Activated naive CD8-positive, alpha-beta T cell treated with anti-CD3 and anti-CD28 coated beads, Interleukin-2, amount 10 ng/mL, durations not matched to agents 7 days and 5 days (primary cell): ENCODE measurements at regions not wholly inside any gene's neighbourhood (a gene's known extent, or its start where the extent isn't known, plus 50 kb on each side); places are given as distances from the start of the nearest gene placed in this dataset.

Experiments
- ATAC-seq: fragments of 150-1000 bp; cut with Tn5 transposase; one replicate; pipeline ENCODE4 v1.10.0; 2021; ENCODE audit warnings: low read depth, moderate library complexity
- POLR2A ChIA-PET: fragments of 350-600 bp; sonication (Branson Sonifier 250); formaldehyde crosslinking; loops from one replicate; lab custom pipeline; 2021; ENCODE audit warnings: antibody characterized with exemption; lab: Charles Lee
- DNase-seq: peaks from one replicate; pipeline ENCODE4 v3.0.0; 2021
- H3K27ac Mint-ChIP-seq: one replicate; pipeline ENCODE4 v1.8.0; 2022; ENCODE audit warnings: mild to moderate bottlenecking, mixed read lengths
- H3K27me3 Mint-ChIP-seq: one replicate; pipeline ENCODE4 v1.8.0; 2022; ENCODE audit warnings: mild to moderate bottlenecking, moderate library complexity, mixed read lengths
- H3K36me3 Mint-ChIP-seq: one replicate; pipeline ENCODE4 v1.8.0; 2021; ENCODE audit warnings: mild to moderate bottlenecking, mixed read lengths
- H3K4me1 Mint-ChIP-seq: one replicate; pipeline ENCODE4 v1.8.0; 2021; ENCODE audit warnings: mixed read lengths
- H3K4me3 Mint-ChIP-seq: one replicate; pipeline ENCODE4 v1.8.0; 2022; ENCODE audit warnings: mild to moderate bottlenecking, moderate library complexity, mixed read lengths
- H3K9me3 Mint-ChIP-seq: one replicate; pipeline ENCODE4 v1.8.0; 2021; ENCODE audit warnings: mixed read lengths

DNA sequence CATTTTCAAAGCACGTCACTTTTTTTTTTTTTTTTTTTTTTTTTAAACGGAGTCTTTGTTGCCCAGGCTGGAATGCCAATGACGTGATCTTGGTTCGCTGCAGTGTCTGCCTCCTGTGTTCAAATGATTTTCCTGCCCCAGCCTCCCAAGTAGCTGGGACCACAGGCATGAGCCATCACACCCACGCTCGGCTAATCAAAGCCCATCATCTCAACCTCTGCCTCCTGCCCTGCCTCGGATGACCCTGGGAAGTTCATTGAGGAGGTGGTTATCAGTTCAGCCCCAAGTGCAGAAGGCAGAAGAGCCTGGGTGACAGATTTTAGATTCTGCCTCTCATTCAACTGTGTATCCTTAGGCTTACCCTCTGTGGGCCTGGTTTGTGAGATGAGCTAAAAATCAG is 484.9 kb upstream of the EEF2KMT start:
- ATAC-seq (no peak), DNase-seq (no peak)
- no peaks in the 10 kb centered on the region for H3K27me3 Mint-ChIP-seq
- H3K9me3 Mint-ChIP-seq = no peaks in the 10 kb centered on the region
- H3K4me3 Mint-ChIP-seq = no peak overlapping the region
- POLR2A ChIA-PET = no interaction called here
- no peak overlapping the region for H3K27ac Mint-ChIP-seq
- H3K36me3 Mint-ChIP-seq = no peaks in the 10 kb centered on the region
- no peaks in the 10 kb centered on the region for H3K4me1 Mint-ChIP-seq

DNA sequence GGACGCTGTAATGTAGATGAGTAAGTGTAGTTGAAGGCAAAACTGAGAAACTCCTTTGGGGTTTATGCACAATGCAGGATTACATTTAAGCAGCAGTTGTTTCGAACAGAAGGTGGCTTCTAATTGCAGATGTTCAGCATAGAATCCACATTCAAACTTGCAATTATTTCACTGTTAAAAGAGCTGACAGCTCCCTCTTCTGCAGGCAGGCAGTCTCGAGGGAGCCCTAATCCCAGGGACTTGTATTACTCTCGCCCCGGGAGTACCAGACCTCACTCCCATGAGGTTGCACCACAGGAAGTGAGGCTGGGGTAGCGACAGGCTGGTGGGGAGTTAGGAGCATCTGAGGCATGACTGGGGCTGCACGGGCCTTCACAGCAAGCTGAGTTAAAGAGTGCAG is 484.3 kb upstream of the EEF2KMT start:
- DNase-seq (no peak), ATAC-seq (no peak)
- Mint-ChIP-seq H3K27me3 (no peaks in the 10 kb centered on the region), H3K27ac (no peak overlapping the region), H3K9me3 (no peaks in the 10 kb centered on the region), H3K4me3 (no peak overlapping the region), H3K36me3 (no peaks in the 10 kb centered on the region), H3K4me1 (no peaks in the 10 kb centered on the region)
- POLR2A ChIA-PET = no interaction called here

DNA sequence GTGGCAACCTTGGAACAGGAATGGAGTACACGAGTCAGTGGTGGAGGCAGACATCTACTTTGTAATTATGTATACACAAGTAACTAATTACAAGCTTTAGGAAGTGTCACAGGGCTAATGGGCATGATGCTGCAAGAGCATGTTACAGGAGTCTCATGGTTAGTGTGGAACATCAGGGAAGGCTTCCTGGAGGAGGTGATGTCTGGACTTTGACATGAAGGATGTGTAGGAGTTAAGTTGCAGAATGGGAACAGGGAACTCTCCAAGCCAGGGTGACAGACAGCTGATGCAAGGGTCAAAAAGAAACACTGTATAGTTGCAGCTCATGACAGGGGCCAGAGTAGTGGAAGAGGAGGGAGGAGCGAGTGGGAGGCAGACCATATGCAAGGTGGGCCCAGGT is 483.8 kb upstream of the EEF2KMT start:
- Mint-ChIP-seq H3K9me3 (no peaks in the 10 kb centered on the region), H3K27ac (no peak overlapping the region), H3K27me3 (no peaks in the 10 kb centered on the region), H3K36me3 (no peaks in the 10 kb centered on the region), H3K4me1 (no peaks in the 10 kb centered on the region), H3K4me3 (no peak overlapping the region)
- DNase-seq = no peak
- ATAC-seq = no peak
- POLR2A ChIA-PET = no interaction called here

DNA sequence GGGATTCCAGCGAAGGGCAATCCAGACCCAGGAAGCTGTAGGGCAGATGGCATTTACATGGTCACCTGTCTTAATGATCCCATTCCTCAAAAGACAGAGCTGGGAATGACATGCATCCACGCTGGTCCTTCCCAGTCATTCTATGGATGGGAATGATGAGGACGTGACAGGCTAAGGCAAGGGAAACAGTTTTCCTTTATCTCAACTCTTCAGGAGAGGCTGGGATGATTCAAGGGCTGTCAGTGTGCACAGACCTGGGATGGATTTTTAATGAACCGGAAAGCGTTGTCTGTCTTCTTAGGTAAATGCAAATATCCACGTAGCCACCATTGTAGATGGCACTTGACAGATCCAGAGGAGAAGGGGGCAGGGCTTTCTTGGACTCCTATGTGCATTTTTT is 483.2 kb upstream of the EEF2KMT start:
- H3K9me3 Mint-ChIP-seq = no peaks in the 10 kb centered on the region

DNA sequence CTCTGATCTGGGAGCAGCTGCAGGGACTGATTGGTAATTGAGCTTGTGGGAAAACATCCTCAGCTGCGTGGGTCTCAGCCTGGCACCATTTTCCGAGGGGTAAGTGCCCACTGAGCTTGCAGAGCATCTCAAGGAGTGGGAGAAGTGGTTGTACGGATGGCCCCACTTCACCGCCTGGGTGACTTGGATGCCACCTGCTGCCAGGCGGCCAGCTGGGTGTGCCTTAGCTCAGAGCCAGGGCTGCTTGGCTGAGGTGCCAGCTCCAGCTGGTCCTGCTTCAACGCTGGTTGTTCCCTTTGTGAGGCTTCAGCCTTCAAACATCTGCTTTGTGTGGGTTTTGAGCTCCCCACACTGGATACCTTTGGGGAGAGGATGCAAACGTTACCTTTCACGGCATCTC is 482.7 kb upstream of the EEF2KMT start:
- Mint-ChIP-seq H3K4me3 (no peak overlapping the region), H3K36me3 (no peaks in the 10 kb centered on the region), H3K4me1 (no peaks in the 10 kb centered on the region), H3K27me3 (no peaks in the 10 kb centered on the region), H3K9me3 (no peaks in the 10 kb centered on the region), H3K27ac (no peak overlapping the region)
- ATAC-seq = no peak
- DNase-seq = no peak
- POLR2A ChIA-PET = no interaction called here

More for the DNA sequence above, 483.2 kb upstream of the EEF2KMT start:
- DNase-seq = no peak
- no peaks in the 10 kb centered on the region for H3K36me3 Mint-ChIP-seq
- no peak overlapping the region for H3K4me3 Mint-ChIP-seq
- H3K27me3 Mint-ChIP-seq = no peaks in the 10 kb centered on the region
- H3K4me1 Mint-ChIP-seq = no peaks in the 10 kb centered on the region
- no peak overlapping the region for H3K27ac Mint-ChIP-seq
- POLR2A ChIA-PET = no interaction called here
- ATAC-seq = no peak

DNA sequence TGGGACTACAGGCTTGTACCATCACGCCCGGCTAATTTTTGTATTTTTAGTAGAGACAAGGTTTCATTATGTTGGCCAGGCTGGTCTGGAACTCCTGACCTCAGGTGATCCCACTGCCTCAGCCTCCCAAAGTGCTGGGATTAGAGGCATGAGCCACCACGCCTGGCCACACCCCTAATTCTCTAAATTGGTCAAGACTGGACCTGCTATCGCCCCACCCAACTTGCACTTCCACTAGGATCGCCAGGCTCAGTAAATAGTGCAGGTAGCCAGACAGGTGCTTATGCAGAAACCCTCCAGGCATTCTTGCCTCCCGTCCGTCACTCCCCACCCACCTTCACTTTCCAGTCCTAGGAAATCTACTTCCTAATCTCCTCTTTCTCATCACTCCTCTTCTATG is 481.4 kb upstream of the EEF2KMT start:
- no peak for DNase-seq
- POLR2A ChIA-PET = no interaction called here
- no peak overlapping the region for H3K4me3 Mint-ChIP-seq
- no peaks in the 10 kb centered on the region for H3K4me1 Mint-ChIP-seq
- no peaks in the 10 kb centered on the region for H3K27me3 Mint-ChIP-seq
- ATAC-seq = no peak
- no peaks in the 10 kb centered on the region for H3K9me3 Mint-ChIP-seq
- H3K36me3 Mint-ChIP-seq = no peaks in the 10 kb centered on the region
- no peak overlapping the region for H3K27ac Mint-ChIP-seq

DNA sequence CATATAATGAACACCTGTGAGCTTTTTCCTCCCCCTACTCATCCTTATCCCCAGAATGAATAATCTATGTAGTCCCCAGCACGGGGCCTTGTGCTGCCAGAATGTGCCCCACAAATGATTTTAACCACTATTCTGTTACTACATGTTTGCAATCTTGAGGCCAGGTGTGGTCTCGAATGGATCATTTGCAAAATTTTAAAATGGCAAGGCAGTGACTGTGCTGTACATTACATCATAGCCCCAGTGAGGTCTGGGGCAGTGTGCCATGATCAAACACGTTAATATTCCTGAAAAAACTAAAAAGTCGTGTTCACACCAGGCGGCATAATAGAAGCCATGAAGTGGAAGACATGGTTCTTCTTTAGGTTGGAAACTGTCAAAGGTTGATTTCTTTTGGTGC is 479.9 kb upstream of the EEF2KMT start:
- H3K4me1 Mint-ChIP-seq = no peaks in the 10 kb centered on the region
- POLR2A ChIA-PET = no interaction called here
- no peaks in the 10 kb centered on the region for H3K36me3 Mint-ChIP-seq
- H3K9me3 Mint-ChIP-seq = no peaks in the 10 kb centered on the region
- no peaks in the 10 kb centered on the region for H3K27me3 Mint-ChIP-seq
- no peak overlapping the region for H3K4me3 Mint-ChIP-seq
- ATAC-seq (no peak), DNase-seq (no peak)
- no peak overlapping the region for H3K27ac Mint-ChIP-seq

DNA sequence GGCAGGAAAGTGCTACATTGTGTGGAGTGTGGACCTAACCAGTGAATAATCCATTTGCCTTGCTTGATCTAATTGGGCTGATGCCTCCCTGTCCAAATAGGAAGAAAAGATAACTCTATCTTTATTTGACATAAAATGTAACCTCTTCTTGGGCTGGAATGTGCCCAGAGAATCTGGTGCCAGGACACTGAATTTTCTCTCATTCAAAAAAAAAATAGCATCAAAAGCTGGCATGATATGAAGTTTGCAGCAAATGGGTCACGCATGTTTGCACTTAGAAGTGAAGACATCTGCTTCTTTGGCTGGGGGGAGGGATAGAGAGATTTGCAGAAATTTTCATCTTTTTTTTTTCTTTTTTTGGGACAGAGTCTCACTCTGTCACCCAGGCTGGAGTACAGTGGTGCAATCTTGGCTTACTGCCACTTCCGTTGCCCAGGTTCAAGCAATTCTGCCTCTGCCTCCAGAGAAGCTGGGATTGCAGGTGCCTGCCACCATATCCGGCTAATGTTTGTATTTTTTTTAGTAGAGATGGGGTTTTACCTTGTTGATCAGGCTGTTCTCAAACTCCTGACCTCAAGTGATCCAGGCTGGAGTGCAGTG is 478.2 kb upstream of the EEF2KMT start:
- Mint-ChIP-seq H3K4me3 (no peak overlapping the region), H3K27ac (no peak overlapping the region), H3K4me1 (no peaks in the 10 kb centered on the region), H3K27me3 (no peaks in the 10 kb centered on the region), H3K36me3 (no peaks in the 10 kb centered on the region), H3K9me3 (peaks cover 2% of the 10 kb centered on the region)
- DNase-seq (no peak), ATAC-seq (no peak)
- POLR2A ChIA-PET = no interaction called here

DNA sequence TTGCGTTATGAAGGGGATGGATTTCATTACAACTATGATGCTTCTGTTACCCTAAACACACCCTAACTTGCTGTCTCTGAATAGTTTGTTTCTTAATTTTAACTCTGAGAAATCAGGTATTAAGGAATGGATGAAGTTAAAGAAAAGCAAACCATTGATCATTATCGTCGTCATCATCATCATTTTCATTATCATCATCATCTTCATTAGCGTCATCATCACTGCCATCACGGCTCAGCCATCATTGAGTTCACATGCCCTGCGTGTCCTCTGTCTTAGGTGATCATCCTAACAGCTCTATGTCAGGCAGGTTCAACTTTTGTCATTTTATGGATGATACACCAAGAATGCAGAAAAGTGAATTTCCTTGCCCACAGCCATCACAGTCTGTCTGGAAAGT is 477.5 kb upstream of the EEF2KMT start:
- H3K4me1 Mint-ChIP-seq = no peaks in the 10 kb centered on the region
- H3K27me3 Mint-ChIP-seq = no peaks in the 10 kb centered on the region
- H3K27ac Mint-ChIP-seq = no peak overlapping the region
- DNase-seq (no peak), ATAC-seq (no peak)
- POLR2A ChIA-PET = no interaction called here
- H3K4me3 Mint-ChIP-seq = no peak overlapping the region
- no peaks in the 10 kb centered on the region for H3K36me3 Mint-ChIP-seq
- H3K9me3 Mint-ChIP-seq = peaks cover 2% of the 10 kb centered on the region

DNA sequence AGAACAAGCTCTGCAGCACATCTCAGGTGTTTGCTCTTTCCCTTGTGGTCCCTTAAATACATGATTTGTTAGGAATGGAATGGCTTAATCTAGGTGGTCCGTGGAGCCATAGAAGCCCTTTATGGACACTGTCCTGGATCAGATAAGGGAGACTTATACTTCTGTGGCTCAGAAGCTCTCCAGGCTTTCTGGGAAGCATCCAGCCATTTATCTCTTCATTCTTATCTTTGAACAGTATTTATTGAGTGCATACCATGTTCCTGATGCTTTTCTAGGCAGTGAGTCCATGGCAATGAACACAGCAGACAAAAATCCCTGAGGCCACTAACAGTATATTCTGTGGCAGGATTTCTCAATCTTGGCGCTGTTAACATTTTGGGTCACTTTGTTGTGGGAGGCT is 474.5 kb upstream of the EEF2KMT start:
- Mint-ChIP-seq H3K4me3 (no peak overlapping the region), H3K4me1 (no peaks in the 10 kb centered on the region), H3K27ac (no peak overlapping the region), H3K27me3 (no peaks in the 10 kb centered on the region), H3K36me3 (no peaks in the 10 kb centered on the region), H3K9me3 (peaks cover 2% of the 10 kb centered on the region)
- POLR2A ChIA-PET = no interaction called here
- DNase-seq (no peak), ATAC-seq (no peak)

DNA sequence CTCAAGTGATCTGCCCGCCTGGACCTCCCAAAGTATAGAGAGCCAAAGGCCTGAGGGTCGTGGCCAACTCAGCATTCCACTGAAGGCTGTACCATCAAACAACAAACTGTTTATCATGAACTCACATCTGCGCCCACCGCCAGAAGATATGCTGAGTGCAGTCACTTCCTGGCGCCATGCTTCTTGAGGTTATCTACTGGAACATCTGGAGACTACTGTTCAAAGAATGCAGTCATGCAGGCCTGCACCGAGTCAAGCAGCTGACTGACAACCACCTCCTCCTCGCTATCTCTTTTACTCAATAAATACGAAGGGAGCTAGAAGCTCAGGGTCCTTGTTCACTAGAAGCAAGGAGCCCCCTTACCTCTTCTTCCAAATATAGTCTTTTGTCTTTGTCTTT is 473.9 kb upstream of the EEF2KMT start:
- no peaks in the 10 kb centered on the region for H3K27me3 Mint-ChIP-seq
- POLR2A ChIA-PET = no interaction called here
- no peak for ATAC-seq
- peaks cover 2% of the 10 kb centered on the region for H3K9me3 Mint-ChIP-seq
- no peak overlapping the region for H3K4me3 Mint-ChIP-seq
- no peaks in the 10 kb centered on the region for H3K4me1 Mint-ChIP-seq
- no peak overlapping the region for H3K27ac Mint-ChIP-seq
- H3K36me3 Mint-ChIP-seq = no peaks in the 10 kb centered on the region
- DNase-seq = no peak

DNA sequence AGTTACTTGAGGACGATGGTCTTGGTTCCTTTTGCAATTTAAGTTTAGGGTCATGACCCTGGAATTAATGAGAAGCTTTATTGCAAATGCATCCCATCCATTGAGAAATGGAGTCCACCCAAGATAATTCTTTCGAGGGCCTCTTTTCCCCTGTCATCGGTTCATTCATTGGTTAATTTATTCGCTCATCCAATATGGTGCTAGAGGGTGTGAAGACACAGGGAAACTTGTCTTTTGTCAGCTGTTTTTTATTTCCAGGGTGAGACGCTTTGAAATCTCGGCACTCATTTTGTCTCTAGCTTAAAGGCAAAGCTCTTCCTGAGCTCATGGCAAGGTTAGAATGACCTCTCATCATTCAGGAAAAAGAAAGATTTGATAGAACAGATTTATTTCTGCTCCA is 464.2 kb upstream of the EEF2KMT start:
- H3K36me3 Mint-ChIP-seq = peaks cover 2% of the 10 kb centered on the region
- no peak overlapping the region for H3K4me3 Mint-ChIP-seq
- DNase-seq (no peak), ATAC-seq (no peak)
- POLR2A ChIA-PET = no interaction called here
- no peaks in the 10 kb centered on the region for H3K4me1 Mint-ChIP-seq
- peaks cover 16% of the 10 kb centered on the region for H3K9me3 Mint-ChIP-seq
- no peak overlapping the region for H3K27ac Mint-ChIP-seq
- H3K27me3 Mint-ChIP-seq = no peaks in the 10 kb centered on the region

DNA sequence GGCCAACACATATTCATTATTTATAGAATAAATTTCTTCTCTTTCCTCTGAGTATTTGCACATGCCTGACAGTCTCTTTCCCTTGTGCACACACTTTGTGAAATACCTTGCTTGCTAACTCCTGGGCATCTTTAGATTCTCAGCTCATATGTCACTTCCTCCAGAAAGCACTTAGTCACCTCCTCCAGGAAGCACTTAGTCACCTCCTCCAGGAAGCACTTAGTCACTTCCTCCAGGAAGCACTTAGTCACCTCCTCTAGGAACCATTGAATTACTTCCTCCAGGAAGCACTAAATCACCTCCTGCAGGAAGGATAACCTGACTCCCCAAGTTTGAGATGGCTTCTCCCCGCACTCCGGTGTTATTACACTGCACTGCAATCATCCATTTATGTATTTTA is 462.5 kb upstream of the EEF2KMT start:
- ATAC-seq (no peak), DNase-seq (no peak)
- H3K4me1 Mint-ChIP-seq = no peaks in the 10 kb centered on the region
- no peak overlapping the region for H3K4me3 Mint-ChIP-seq
- no peak overlapping the region for H3K27ac Mint-ChIP-seq
- POLR2A ChIA-PET = no interaction called here
- H3K9me3 Mint-ChIP-seq = peaks cover 16% of the 10 kb centered on the region
- H3K36me3 Mint-ChIP-seq = peaks cover 2% of the 10 kb centered on the region
- no peaks in the 10 kb centered on the region for H3K27me3 Mint-ChIP-seq

DNA sequence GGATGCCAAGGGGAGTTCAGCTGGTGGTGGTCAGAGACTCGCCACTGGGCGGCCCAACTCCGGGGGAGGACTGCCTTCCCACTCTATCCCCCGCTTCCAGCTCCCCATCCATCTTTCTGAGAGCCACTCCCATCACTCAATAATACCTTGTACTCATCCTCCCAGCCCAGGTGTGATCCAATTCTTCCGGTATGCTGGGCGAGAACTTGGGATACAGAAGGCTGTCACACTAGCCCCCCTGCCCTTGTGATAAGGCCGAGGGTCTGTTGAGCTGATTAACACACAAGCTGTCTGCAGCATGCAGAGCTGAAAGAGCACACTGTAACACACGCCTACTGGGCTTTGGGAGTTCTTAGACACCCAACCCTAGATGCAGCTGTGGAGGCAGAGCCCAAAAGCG is 460.4 kb upstream of the EEF2KMT start:
- POLR2A ChIA-PET = no interaction called here

DNA sequence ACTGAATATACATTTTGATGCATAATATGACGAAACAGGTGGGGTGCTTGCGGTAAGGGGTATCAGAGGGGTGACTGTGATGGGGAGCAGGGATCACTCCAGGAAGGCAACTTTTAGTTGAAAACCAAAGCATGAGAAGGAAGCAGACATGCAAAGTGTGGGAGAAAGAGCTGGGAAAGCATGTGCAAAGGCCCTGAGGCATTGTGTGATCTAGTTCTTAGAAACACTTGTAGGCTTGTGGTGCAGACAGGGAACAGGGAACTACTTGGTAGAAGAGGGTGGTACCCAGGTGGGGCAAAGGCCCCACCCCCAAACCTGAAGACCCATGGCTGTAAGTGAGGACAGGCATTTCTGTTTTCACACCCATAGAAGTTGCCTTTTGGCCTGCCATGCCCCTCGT is 459.9 kb upstream of the EEF2KMT start:
- Mint-ChIP-seq H3K36me3 (peaks cover 2% of the 10 kb centered on the region), H3K4me1 (no peaks in the 10 kb centered on the region), H3K27ac (no peak overlapping the region), H3K4me3 (no peak overlapping the region), H3K9me3 (peaks cover 18% of the 10 kb centered on the region), H3K27me3 (no peaks in the 10 kb centered on the region)
- ATAC-seq (no peak), DNase-seq (no peak)
- POLR2A ChIA-PET = no interaction called here

More for the DNA sequence above, 460.4 kb upstream of the EEF2KMT start:
- DNase-seq (no peak), ATAC-seq (no peak)
- Mint-ChIP-seq H3K4me1 (no peaks in the 10 kb centered on the region), H3K36me3 (peaks cover 2% of the 10 kb centered on the region), H3K27ac (no peak overlapping the region), H3K9me3 (peaks cover 16% of the 10 kb centered on the region), H3K27me3 (no peaks in the 10 kb centered on the region), H3K4me3 (no peak overlapping the region)
